ENCODE measurements at regions not wholly inside any gene's neighbourhood (a gene's known extent, or its start where the extent isn't known, plus 50 kb on each side); places are given as distances from the start of the nearest gene placed in this dataset.

DNA sequence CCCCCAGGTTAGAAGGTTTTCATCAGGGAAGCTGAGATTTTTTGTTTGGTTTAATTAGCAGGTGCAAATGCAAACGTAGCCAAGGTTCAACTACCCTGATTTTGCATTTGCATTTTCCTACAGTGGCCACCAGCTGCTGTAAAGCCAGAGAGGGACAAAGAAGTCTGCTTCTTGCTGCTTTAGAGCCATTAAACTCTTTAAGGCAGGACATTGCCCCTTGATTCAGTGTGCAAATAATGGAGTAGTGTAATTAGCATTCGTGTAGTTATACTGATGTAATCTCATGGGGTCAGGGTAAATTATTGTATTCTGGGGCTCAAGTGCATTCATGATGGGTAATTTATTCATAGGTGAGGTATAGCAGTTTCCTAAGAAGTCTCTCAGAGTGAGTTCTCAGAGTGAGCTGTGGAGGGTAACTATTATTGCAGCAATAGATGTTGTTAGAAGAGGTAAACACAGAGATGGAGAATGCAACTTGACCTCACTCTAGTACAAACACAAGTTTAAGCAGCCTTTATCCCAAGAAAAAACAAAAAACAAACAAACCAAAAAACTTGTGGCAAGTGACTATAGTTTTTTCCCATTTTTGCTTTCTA, 526.5 kb downstream of the KIF4B start:
- TF ChIP-seq GATA3 (IDR thresholded peaks at IDR 0.05; ENCODE audit: low read depth, low read length): no peak
- TF ChIP-seq GATA2 (IDR thresholded peaks at IDR 0.05; ENCODE audit: low read depth, low read length): no peak

Data from SH-SY5Y (cell line).